GM23338 (cell line): ENCODE measurements at regions not wholly inside any gene's neighbourhood (a gene's known extent, or its start where the extent isn't known, plus 50 kb on each side); places are given as distances from the start of the nearest gene placed in this dataset.

Source experiments
- ATAC-seq: fragments of 200-7000 bp; cut with Tn5 transposase; 3 replicates; pipeline ENCODE4 v1.9.1; 2020
- DNase-seq: peaks from one replicate; pipeline ENCODE4 v3.0.0-alpha.2; 2015; ENCODE audit warnings: low spot score
- H2AFZ ChIP-seq: fragments of 200-600 bp; sonication (generic); 2 replicates; pipeline ENCODE4 v1.8.0; 2016; ENCODE audit warnings: antibody characterized with exemption, mild to moderate bottlenecking, moderate library complexity
- H3F3A ChIP-seq: fragments of 200-600 bp; sonication (generic); replicated peaks from 2 replicates; pipeline ENCODE4 v1.8.0; 2017; ENCODE audit warnings: antibody characterized with exemption, mixed run types, low read depth
- H3K27ac ChIP-seq: fragments of 200-600 bp; sonication (generic); 2 replicates; pipeline ENCODE4 v1.6.1; 2016; ENCODE audit warnings: low read depth
- H3K27me3 ChIP-seq: fragments of 200-600 bp; sonication (generic); 2 replicates; pipeline ENCODE4 v1.8.0; 2016; ENCODE audit warnings: mild to moderate bottlenecking, mixed run types, moderate library complexity; ENCODE audit not compliant: insufficient read depth
- H3K36me3 ChIP-seq: fragments of 200-600 bp; sonication (generic); 2 replicates; pipeline ENCODE4 v1.8.0; 2016; ENCODE audit warnings: mild to moderate bottlenecking; ENCODE audit not compliant: insufficient read depth
- H3K4me1 ChIP-seq: fragments of 200-600 bp; sonication (generic); 2 replicates; pipeline ENCODE4 v1.8.0; 2016; ENCODE audit warnings: mild to moderate bottlenecking, moderate library complexity; ENCODE audit not compliant: insufficient read depth
- H3K4me2 ChIP-seq: fragments of 200-600 bp; sonication (generic); 2 replicates; pipeline ENCODE4 v1.7.1; 2017; ENCODE audit warnings: mixed run types
- H3K4me3 ChIP-seq: fragments of 200-600 bp; sonication (generic); 2 replicates; pipeline ENCODE4 v1.6.1; 2016; ENCODE audit warnings: mixed run types
- H3K79me2 ChIP-seq: fragments of 200-600 bp; sonication (generic); replicated peaks from 2 replicates; pipeline ENCODE4 v1.8.0; 2017; ENCODE audit warnings: mild to moderate bottlenecking; ENCODE audit not compliant: insufficient read depth
- H3K9me2 ChIP-seq: fragments of 200-600 bp; sonication (generic); 2 replicates; pipeline ENCODE4 v1.8.0; 2017; ENCODE audit not compliant: insufficient read depth
- H4K20me1 ChIP-seq: fragments of 200-600 bp; sonication (generic); replicated peaks from 2 replicates; pipeline ENCODE4 v1.8.0; 2017; ENCODE audit warnings: mild to moderate bottlenecking; ENCODE audit not compliant: insufficient read depth
- H3K27ac Mint-ChIP-seq: 2 replicates; pipeline ENCODE4 v1.8.0; 2020; ENCODE audit warnings: inconsistent platforms, mild to moderate bottlenecking, moderate library complexity, mixed read lengths
- H3K27me3 Mint-ChIP-seq: 3 replicates; pipeline ENCODE4 v1.8.0; 2022; ENCODE audit warnings: low read depth, mild to moderate bottlenecking, moderate library complexity, mixed read lengths, inconsistent platforms; ENCODE audit not compliant: insufficient read depth, poor library complexity
- H3K36me3 Mint-ChIP-seq: 3 replicates; pipeline ENCODE4 v1.8.0; 2021; ENCODE audit warnings: low read depth, mild to moderate bottlenecking, inconsistent platforms, moderate library complexity, mixed read lengths
- H3K4me1 Mint-ChIP-seq: 3 replicates; pipeline ENCODE4 v1.8.0; 2020; ENCODE audit warnings: mild to moderate bottlenecking, inconsistent platforms, mixed read lengths
- H3K4me3 Mint-ChIP-seq: 3 replicates; pipeline ENCODE4 v1.8.0; 2021; ENCODE audit warnings: moderate library complexity, mild to moderate bottlenecking, inconsistent platforms, mixed read lengths
- H3K9me3 Mint-ChIP-seq: 3 replicates; pipeline ENCODE4 v1.8.0; 2020; ENCODE audit warnings: moderate library complexity, mild to moderate bottlenecking, inconsistent platforms, mixed read lengths
- EZH2 ChIP-seq: fragments of 200-600 bp; sonication (generic); IDR thresholded peaks from one replicate; pipeline ENCODE4 v1.8.0; 2017; ENCODE audit warnings: antibody characterized with exemption, mild to moderate bottlenecking, low read depth; ENCODE audit not compliant: unreplicated experiment
- JUNB ChIP-seq: IDR thresholded peaks from one replicate; pipeline ENCODE4 v1.6.1; 2016; ENCODE audit warnings: antibody characterized with exemption; ENCODE audit not compliant: unreplicated experiment
- NANOG ChIP-seq: IDR thresholded peaks from 2 replicates; pipeline ENCODE4 v1.6.1; 2016; ENCODE audit warnings: antibody characterized with exemption, borderline replicate concordance
- STAT1 ChIP-seq: IDR thresholded peaks from one replicate; pipeline ENCODE4 v1.6.1; 2016; ENCODE audit warnings: antibody characterized with exemption; ENCODE audit not compliant: unreplicated experiment
- ZNF331 ChIP-seq: fragments of 250-450 bp; sonication (Bioruptor Pico); IDR thresholded peaks from 2 replicates; pipeline ENCODE4 v1.5.0; 2020; ENCODE audit warnings: low read depth, mild to moderate bottlenecking, moderate library complexity
- TF ChIP-seq, protein P1 (sequence below): IDR thresholded peaks from one replicate; pipeline ENCODE4 v1.6.1; 2018; ENCODE audit warnings: antibody characterized with exemption; ENCODE audit not compliant: unreplicated experiment
- TF ChIP-seq, protein P2 (sequence below): fragments of 250-450 bp; sonication (Bioruptor Pico); IDR thresholded peaks from 2 replicates; pipeline ENCODE4 v1.5.0; 2020; ENCODE audit warnings: mild to moderate bottlenecking, moderate library complexity

DNA sequence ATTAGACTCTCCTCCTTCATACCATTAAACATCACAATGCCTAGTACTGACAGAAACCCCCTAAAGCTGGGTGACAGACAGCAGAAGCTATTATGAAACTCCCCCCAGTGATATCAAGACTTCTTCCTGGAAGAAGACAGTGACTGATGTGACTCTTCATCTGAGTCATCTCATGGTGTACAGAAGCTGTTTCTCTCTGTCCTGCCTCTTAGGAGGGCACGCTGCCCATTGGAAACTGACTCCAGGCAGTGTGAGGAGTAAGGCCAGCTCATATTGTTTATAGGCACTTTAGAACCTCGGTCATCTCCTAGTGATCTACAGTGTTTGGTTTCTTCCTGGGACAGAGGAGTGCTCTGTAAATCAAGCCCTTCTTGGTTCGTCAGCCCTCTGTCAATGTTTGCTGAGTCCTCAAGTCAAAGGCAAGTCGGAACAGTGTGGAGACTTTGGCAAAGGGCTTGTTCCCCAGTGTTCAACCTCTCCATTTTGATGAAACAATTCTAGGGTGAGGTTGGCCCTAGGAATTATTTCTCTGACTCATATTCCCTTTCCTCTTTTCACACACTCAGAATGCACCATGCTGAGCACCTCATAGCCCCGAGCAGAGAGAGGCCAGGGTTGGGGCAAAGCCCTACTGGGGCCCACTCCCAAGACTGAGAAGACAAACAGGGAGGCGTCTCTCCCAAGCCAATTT, 172.5 kb upstream of the TMEM45B start:
- H3K36me3 Mint-ChIP-seq = no peaks in the 10 kb centered on the region
- H3K27ac ChIP-seq = no peak overlapping the region
- H3K27ac Mint-ChIP-seq = no peak overlapping the region
- no peak overlapping the region for H3K4me3 Mint-ChIP-seq
- H3K27me3 ChIP-seq = no peaks in the 10 kb centered on the region
- H3K9me2 ChIP-seq = peaks cover 8% of the 10 kb centered on the region; the same call in 1 of the 2 replicates
- H3K4me2 ChIP-seq = no peak overlapping the region
- DNase-seq (no peak), ATAC-seq (no peak)
- no peaks in the 10 kb centered on the region for H3K4me1 ChIP-seq
- H3K4me1 Mint-ChIP-seq = no peaks in the 10 kb centered on the region
- H3K9me3 Mint-ChIP-seq = no peaks in the 10 kb centered on the region
- H3K36me3 ChIP-seq = no peaks in the 10 kb centered on the region
- TF ChIP-seq JUNB (no peak), EZH2 (no peak), NANOG (no peak), ZNF331 (CRISPR knock-in tag) (no peak)
- TF ChIP-seq, protein P1, sequence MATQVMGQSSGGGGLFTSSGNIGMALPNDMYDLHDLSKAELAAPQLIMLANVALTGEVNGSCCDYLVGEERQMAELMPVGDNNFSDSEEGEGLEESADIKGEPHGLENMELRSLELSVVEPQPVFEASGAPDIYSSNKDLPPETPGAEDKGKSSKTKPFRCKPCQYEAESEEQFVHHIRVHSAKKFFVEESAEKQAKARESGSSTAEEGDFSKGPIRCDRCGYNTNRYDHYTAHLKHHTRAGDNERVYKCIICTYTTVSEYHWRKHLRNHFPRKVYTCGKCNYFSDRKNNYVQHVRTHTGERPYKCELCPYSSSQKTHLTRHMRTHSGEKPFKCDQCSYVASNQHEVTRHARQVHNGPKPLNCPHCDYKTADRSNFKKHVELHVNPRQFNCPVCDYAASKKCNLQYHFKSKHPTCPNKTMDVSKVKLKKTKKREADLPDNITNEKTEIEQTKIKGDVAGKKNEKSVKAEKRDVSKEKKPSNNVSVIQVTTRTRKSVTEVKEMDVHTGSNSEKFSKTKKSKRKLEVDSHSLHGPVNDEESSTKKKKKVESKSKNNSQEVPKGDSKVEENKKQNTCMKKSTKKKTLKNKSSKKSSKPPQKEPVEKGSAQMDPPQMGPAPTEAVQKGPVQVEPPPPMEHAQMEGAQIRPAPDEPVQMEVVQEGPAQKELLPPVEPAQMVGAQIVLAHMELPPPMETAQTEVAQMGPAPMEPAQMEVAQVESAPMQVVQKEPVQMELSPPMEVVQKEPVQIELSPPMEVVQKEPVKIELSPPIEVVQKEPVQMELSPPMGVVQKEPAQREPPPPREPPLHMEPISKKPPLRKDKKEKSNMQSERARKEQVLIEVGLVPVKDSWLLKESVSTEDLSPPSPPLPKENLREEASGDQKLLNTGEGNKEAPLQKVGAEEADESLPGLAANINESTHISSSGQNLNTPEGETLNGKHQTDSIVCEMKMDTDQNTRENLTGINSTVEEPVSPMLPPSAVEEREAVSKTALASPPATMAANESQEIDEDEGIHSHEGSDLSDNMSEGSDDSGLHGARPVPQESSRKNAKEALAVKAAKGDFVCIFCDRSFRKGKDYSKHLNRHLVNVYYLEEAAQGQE = no peak
- no peak overlapping the region for H3K4me3 ChIP-seq
- H3K79me2 ChIP-seq = no peaks in the 10 kb centered on the region
- H4K20me1 ChIP-seq = no peaks in the 10 kb centered on the region
- H3K27me3 Mint-ChIP-seq = no peaks in the 10 kb centered on the region
- H2AFZ ChIP-seq = no peak overlapping the region
- H3F3A ChIP-seq = no peaks in the 10 kb centered on the region

DNA sequence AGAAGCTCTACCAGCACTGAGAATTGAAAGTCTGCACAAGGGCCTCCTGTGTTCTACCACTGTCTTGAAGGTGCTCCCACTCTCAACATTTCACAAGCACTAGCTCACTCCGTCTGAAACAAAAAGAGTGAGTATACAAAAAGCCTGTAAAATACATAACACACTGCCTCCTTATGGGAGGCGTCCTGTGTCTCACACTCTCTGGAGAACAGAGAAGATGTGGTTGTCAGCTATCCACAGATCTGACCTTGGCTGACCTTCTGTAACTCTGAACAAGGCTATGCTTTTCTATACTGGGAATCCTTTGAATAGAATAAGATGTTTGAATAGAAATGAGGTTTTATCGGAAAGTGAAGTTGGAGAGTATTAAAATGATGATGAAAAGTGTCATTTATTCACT, 171.3 kb upstream of the TMEM45B start:
- H3K4me3 ChIP-seq = no peak overlapping the region
- H3K79me2 ChIP-seq = no peaks in the 10 kb centered on the region
- ATAC-seq (no peak), DNase-seq (no peak)
- no peaks in the 10 kb centered on the region for H3K36me3 Mint-ChIP-seq
- no peak for TF ChIP-seq STAT1
- H3K4me1 Mint-ChIP-seq = peaks cover 5% of the 10 kb centered on the region; the same call in 2 of the 3 replicates
- no peak overlapping the region for H2AFZ ChIP-seq
- no peaks in the 10 kb centered on the region for H4K20me1 ChIP-seq
- H3K27ac ChIP-seq = no peak overlapping the region
- H3K4me1 ChIP-seq = no peaks in the 10 kb centered on the region
- no peaks in the 10 kb centered on the region for H3F3A ChIP-seq
- H3K27me3 ChIP-seq = no peaks in the 10 kb centered on the region
- H3K9me2 ChIP-seq = peaks cover 8% of the 10 kb centered on the region; the same call in 1 of the 2 replicates
- no peaks in the 10 kb centered on the region for H3K27me3 Mint-ChIP-seq
- H3K9me3 Mint-ChIP-seq = no peaks in the 10 kb centered on the region
- H3K36me3 ChIP-seq = no peaks in the 10 kb centered on the region
- H3K4me3 Mint-ChIP-seq = no peak overlapping the region
- H3K4me2 ChIP-seq = no peak overlapping the region
- no peak overlapping the region for H3K27ac Mint-ChIP-seq

DNA sequence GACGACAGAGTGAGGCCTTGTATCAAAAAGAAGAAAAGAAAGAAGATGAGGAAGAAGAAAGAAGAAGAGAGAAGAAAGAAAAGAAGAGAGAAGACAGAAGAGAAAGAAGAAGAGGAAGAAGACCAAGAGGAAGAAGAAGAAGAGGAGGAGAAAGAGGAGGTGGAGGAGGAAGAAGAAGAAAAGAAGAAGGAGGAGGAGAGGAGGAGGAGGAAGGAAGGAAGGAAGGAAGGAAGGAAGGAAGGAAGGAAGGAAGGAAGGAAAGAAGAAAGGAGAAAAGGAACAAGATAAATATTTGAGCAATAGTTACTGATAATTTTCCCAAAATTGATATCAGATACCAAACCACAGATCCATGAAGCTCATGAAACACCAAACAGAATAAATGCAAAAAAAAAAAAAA, 169.7 kb upstream of the TMEM45B start:
- Histone ChIP-seq H3K4me1 (no peaks in the 10 kb centered on the region), H3K4me3 (no peak overlapping the region)
- TF ChIP-seq JUNB = no peak
- TF ChIP-seq, protein P2, sequence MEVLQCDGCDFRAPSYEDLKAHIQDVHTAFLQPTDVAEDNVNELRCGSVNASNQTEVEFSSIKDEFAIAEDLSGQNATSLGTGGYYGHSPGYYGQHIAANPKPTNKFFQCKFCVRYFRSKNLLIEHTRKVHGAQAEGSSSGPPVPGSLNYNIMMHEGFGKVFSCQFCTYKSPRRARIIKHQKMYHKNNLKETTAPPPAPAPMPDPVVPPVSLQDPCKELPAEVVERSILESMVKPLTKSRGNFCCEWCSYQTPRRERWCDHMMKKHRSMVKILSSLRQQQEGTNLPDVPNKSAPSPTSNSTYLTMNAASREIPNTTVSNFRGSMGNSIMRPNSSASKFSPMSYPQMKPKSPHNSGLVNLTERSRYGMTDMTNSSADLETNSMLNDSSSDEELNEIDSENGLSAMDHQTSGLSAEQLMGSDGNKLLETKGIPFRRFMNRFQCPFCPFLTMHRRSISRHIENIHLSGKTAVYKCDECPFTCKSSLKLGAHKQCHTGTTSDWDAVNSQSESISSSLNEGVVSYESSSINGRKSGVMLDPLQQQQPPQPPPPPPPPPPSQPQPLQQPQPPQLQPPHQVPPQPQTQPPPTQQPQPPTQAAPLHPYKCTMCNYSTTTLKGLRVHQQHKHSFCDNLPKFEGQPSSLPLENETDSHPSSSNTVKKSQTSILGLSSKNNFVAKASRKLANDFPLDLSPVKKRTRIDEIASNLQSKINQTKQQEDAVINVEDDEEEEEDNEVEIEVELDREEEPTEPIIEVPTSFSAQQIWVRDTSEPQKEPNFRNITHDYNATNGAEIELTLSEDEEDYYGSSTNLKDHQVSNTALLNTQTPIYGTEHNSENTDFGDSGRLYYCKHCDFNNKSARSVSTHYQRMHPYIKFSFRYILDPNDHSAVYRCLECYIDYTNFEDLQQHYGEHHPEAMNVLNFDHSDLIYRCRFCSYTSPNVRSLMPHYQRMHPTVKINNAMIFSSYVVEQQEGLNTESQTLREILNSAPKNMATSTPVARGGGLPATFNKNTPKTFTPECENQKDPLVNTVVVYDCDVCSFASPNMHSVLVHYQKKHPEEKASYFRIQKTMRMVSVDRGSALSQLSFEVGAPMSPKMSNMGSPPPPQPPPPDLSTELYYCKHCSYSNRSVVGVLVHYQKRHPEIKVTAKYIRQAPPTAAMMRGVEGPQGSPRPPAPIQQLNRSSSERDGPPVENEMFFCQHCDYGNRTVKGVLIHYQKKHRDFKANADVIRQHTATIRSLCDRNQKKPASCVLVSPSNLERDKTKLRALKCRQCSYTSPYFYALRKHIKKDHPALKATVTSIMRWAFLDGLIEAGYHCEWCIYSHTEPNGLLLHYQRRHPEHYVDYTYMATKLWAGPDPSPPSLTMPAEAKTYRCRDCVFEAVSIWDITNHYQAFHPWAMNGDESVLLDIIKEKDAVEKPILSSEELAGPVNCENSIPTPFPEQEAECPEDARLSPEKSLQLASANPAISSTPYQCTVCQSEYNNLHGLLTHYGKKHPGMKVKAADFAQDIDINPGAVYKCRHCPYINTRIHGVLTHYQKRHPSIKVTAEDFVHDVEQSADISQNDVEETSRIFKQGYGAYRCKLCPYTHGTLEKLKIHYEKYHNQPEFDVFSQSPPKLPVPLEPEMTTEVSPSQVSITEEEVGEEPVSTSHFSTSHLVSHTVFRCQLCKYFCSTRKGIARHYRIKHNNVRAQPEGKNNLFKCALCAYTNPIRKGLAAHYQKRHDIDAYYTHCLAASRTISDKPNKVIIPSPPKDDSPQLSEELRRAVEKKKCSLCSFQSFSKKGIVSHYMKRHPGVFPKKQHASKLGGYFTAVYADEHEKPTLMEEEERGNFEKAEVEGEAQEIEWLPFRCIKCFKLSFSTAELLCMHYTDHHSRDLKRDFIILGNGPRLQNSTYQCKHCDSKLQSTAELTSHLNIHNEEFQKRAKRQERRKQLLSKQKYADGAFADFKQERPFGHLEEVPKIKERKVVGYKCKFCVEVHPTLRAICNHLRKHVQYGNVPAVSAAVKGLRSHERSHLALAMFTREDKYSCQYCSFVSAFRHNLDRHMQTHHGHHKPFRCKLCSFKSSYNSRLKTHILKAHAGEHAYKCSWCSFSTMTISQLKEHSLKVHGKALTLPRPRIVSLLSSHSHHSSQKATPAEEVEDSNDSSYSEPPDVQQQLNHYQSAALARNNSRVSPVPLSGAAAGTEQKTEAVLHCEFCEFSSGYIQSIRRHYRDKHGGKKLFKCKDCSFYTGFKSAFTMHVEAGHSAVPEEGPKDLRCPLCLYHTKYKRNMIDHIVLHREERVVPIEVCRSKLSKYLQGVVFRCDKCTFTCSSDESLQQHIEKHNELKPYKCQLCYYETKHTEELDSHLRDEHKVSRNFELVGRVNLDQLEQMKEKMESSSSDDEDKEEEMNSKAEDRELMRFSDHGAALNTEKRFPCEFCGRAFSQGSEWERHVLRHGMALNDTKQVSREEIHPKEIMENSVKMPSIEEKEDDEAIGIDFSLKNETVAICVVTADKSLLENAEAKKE = no peak

More for the DNA sequence above, 169.7 kb upstream of the TMEM45B start:
- H3F3A ChIP-seq = no peaks in the 10 kb centered on the region
- DNase-seq (no peak), ATAC-seq (no peak)
- no peak overlapping the region for H3K27ac ChIP-seq
- no peak overlapping the region for H2AFZ ChIP-seq
- no peak overlapping the region for H3K27ac Mint-ChIP-seq
- H3K27me3 Mint-ChIP-seq = no peaks in the 10 kb centered on the region
- no peaks in the 10 kb centered on the region for H4K20me1 ChIP-seq
- peaks cover 5% of the 10 kb centered on the region; the same call in 2 of the 3 replicates for H3K4me1 Mint-ChIP-seq
- no peak overlapping the region for H3K4me2 ChIP-seq
- H3K79me2 ChIP-seq = no peaks in the 10 kb centered on the region
- no peaks in the 10 kb centered on the region for H3K36me3 ChIP-seq
- no peaks in the 10 kb centered on the region for H3K9me3 Mint-ChIP-seq
- H3K4me3 Mint-ChIP-seq = no peak overlapping the region
- no peaks in the 10 kb centered on the region for H3K36me3 Mint-ChIP-seq
- peaks cover 8% of the 10 kb centered on the region; the same call in 1 of the 2 replicates for H3K9me2 ChIP-seq
- H3K27me3 ChIP-seq = no peaks in the 10 kb centered on the region
